HG02588 (cell line): ENCODE measurements at regions not wholly inside any gene's neighbourhood (a gene's known extent, or its start where the extent isn't known, plus 50 kb on each side); places are given as distances from the start of the nearest gene placed in this dataset.
"Not testable (repeated sequence)": the region's sequence is repeated elsewhere in the genome, so short reads cannot be mapped to it uniquely, and the experiment has no call there.

Source experiments
- ATAC-seq: cut with Tn5 transposase; IDR thresholded peaks from one replicate; pipeline ENCODE4 v1.9.1; 2021; ENCODE audit warnings: mild to moderate bottlenecking, moderate library complexity; ENCODE audit not compliant: unreplicated experiment

GRCh38 chr7:150096213-150096994 is 222.6 kb downstream of the ATP6V0E2 start:
- ATAC-seq, result not testable (repeated sequence)

- not testable (repeated sequence) for ATAC-seq
Observed at GRCh38 chr7:150098592-150098991, 224.6 kb upstream of the LRRC61 start.

- ATAC-seq, result not testable (repeated sequence)
Observed at GRCh38 chr7:150101282-150101681, 221.9 kb upstream of the LRRC61 start.

DNA sequence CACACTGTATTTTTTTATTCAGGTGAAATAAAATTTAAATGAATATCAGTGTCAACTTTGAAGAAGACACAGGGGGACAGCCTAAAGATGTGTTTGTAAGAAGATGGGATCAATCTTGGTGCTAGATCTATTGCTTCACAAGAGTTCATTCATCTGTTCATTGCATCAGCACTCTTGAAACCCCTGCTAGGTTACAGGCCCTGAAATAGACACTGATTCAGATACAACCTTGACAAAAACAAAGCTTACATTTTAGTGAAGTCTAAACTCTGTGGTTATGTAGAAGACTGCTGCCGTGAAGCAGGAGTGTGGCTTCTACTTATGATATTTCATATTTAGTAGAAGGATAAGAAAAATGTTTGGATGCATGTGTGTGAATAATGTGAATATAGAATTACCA is 215.9 kb upstream of the LRRC61 start:
- not testable (repeated sequence) for ATAC-seq

GRCh38 chr7:150110375-150110820 is 212.8 kb upstream of the LRRC61 start:
- not testable (repeated sequence) for ATAC-seq

DNA sequence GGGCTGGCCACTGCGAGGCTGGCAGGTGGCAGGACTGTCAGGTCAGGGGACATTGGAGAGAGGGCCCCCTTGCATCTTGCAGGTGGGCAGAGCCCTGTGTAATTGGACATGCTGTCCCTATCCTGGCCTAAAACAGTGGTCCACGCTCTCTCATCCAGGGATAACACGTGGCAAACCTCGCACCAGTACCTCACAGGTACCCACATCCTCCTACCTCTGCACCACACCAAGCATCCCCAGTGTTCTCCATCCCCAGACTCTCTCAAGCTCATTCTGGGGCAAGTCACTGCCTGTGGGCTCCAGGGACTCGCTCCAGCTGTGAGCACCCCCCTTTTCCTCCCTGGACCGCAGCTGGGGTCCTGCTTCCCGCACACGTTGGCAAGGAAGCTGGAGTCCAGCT is 212.3 kb upstream of the LRRC61 start:
- not testable (repeated sequence) for ATAC-seq

GRCh38 chr7:150111373-150112139 is 211.6 kb upstream of the LRRC61 start:
- ATAC-seq, result not testable (repeated sequence)

- not testable (repeated sequence) for ATAC-seq
Observed at GRCh38 chr7:150113301-150113700, 209.9 kb upstream of the LRRC61 start.

- not testable (repeated sequence) for ATAC-seq
Observed at GRCh38 chr7:150114591-150114990, 208.6 kb upstream of the LRRC61 start.

DNA sequence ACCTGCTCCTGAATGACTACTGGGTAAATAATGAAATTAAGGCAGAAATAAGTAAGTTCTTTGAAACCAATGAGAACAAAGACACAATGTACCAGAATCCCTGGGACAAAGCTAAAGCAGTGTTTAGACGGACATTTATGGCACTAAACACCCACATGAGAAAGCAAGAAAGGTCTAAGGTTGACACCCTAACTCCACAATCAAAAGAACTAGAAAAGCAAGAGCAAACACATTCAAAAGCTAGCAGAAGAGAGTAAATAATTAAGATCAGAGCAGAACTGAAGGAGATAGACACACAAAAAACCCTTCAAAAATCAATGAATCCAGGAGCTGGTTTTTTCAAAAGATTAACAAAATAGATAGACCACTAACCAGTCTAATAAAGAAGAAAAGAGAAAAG is 203.2 kb upstream of the LRRC61 start:
- not testable (repeated sequence) for ATAC-seq

DNA sequence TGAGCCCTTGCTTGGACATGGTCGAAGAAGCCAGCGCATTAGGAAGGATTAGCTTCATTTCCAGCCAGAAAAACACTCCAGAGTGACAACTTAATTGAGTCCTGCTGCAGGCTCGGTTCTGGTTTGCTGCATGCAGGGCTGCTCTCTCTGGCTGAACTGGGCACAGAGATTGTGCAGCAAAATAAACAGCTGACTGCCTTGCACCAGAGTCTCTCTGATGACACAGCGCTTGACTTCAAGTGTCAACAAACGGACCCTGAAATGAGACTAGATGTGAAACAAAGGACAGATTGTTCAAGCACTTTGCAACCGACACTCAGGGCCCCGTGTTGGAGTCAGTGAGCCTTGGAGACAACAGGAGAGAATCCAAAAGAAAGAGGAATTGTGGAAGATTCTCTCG is 197.3 kb upstream of the LRRC61 start:
- ATAC-seq, result not testable (repeated sequence)

DNA sequence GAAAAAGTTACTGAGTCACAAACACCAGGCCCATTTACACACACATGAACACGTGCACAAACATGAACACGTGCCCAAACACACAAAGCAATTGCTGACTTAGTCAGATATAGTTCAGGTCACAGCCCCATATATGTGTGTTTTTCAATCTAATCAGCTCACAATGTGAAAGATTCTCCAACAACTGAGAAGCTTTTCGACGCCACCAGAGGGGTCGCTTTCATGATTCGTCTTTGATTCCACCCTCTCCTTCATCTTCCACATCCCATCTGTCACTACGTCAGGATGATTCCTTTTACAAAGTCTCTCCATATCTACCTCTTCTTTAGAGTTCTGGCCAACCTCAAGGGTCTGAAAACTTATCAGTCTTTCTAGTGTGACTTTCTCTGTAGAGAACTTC is 188.7 kb upstream of the LRRC61 start:
- ATAC-seq, result not testable (repeated sequence)

GRCh38 chr7:150135620-150136190 is 187.4 kb upstream of the LRRC61 start:
- ATAC-seq, result not testable (repeated sequence)

DNA sequence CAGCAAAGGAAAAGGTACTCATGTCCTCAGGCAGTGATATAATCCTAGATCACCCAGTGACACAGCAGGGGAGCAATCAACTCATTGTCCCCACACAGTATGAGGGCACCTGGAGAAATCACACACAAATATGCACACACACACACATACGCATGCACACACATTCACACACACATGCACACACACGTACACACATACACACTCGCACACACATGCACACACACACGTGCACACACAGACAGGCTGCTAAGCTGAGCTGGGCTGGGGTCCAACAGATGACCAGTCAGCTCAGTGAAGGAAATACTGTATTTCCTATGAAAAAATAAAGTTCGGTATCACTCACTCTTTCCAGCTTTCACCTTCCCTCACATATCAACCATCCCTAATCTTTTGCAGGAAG is 183.3 kb upstream of the LRRC61 start:
- not testable (repeated sequence) for ATAC-seq

DNA sequence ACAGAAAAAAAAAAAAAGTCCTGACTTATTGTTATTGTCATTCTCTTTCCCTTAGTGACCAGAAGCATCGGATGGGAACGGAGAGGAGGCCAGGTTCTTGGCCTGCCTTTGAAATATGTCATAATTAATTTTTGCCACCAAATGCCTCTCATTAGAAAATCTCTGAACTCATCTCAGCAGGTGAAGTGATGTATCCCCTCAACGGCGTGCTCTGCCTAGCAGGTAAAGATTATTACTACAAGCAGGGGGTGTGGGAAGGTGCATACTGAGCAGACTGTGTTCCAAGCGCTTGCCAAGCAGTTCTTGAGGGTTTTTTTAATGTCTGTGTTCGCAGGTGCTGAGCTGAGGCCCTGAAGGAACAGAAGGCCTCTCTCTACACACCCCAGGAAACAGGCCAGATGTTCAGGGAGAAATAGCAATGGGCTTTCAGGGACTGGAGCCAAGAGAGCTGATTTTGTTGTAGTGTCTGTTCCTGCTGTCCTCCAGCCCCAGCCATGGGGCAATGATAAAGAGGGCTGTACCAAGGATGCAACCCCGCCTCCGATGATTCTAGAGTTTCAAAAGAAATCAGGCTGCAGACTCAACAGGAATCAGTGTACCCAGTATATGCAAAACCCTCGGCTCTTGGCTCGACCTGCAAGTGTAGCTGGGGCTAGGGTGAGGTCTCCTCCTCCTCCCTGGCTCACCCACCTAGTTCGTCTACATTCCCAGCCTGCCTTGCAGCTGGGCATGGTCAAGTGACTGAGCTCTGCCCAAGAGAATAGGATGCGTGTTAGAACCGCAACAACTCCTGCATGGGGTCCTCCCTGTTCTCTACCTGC is 181.4 kb upstream of the LRRC61 start:
- not testable (repeated sequence) for ATAC-seq

DNA sequence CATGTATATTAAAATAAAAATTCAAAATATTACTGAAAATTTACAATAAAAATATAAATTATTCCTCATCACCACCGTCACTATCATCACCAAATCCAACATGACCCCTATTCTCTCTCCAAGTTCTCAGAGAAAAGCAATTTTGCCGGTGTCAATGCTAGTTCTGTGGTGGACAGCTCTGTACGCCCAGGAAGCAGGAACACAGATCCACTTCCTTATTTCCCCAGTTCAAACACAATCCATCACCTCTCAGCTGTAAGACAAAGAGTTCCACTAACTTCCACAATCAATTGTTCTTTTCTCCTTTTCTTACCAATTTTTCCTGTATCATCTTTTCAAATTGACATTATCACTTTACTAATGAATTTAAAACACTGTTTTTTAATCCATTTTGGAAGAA is 177.0 kb upstream of the LRRC61 start:
- not testable (repeated sequence) for ATAC-seq

DNA sequence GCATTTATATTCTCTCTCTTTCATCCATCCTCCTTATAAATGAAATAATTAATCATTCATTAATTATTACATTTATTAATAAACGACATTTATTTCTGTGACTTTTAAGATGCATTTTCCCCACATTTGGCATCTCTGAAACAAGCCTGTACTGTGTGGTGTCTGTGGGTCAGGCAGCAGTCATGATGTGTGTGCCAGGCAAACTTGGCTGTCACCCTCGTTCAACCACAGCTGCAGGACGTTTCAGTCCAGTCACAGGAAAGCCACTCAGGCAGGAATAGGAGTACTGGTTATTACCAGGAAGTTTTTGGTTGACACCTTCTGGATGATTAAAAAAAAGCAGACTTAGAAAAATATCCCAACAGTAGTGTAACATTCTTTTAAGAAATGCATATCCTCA is 175.6 kb upstream of the LRRC61 start:
- ATAC-seq, result not testable (repeated sequence)

- not testable (repeated sequence) for ATAC-seq
Observed at GRCh38 chr7:150156015-150156414, 167.1 kb upstream of the LRRC61 start.

DNA sequence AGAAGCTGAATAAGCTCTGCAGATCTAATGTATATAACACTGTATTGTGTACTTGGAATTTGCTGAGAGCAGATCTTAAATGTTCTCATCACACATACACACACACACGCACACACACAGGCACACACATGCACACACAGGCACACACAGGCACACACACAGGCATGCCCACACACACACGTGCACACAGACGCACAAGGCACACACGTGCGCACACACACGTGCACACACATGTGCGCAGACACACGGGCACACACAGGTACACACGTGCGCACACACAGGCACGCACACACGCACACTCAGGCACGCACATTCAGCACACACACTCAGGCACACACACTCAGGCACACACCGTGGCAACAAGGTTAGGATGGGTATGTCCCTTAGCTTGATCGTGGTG is 164.5 kb upstream of the LRRC61 start:
- not testable (repeated sequence) for ATAC-seq

DNA sequence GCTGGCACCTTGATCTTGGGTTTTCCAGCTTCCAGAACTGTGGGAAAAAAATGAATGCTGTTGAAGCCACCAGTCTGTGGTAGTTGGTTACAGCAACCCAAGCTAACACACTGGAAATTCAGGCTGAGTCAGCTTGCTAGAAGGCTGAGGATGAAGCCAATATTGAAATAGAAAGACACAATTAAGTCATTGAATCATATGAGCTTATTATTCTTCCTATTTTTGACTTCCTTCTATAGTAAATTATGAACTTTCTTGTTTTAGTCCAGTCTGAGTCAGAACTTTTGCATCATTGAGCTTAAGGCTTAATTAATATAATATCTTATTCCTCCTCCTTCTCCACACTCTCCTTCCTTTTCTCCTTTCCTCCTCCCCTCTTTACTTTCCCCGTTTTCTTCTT is 153.6 kb upstream of the LRRC61 start:
- not testable (repeated sequence) for ATAC-seq
